Right lobe of liver (tissue), 6 donors: ENCODE measurements at regions not wholly inside any gene's neighbourhood (a gene's known extent, or its start where the extent isn't known, plus 50 kb on each side); places are given as distances from the start of the nearest gene placed in this dataset.

Source experiments
- ATAC-seq, 4 donors: fragments of 200-7000 bp; cut with Tn5 transposase; one replicate each; pipeline ENCODE4 v1.9.1; 2020; ENCODE audit warnings: mild to moderate bottlenecking in 4 of 4, moderate library complexity in 4 of 4
- DNase-seq, 3 donors: peaks; one replicate each; pipeline ENCODE4 v3.0.0-alpha.2; 2020
- H3K27ac ChIP-seq, 3 donors: fragments of 200-600 bp; one replicate each; pipeline ENCODE4 v1.8.0; 2022
- H3K27me3 ChIP-seq, 2 donors: fragments of 200-600 bp; one replicate each; pipeline ENCODE4 v1.8.0; 2022
- H3K36me3 ChIP-seq, 4 donors: fragments of 200-600 bp; sonication (generic) in 1 of 4; one replicate each; pipeline versions ENCODE4 v1.5.1 to v1.8.0; 2017 to 2022; ENCODE audit warnings: control low read depth in 1 of 4
- H3K4me1 ChIP-seq, 4 donors: fragments of 200-600 bp; sonication (generic) in 1 of 4; one replicate each; pipeline versions ENCODE4 v1.5.1 to v1.8.0; 2017 to 2022; ENCODE audit warnings: control low read depth in 1 of 4
- H3K4me3 ChIP-seq, 3 donors: fragments of 200-600 bp; one replicate each; pipeline ENCODE4 v1.8.0; 2022
- H3K9me3 ChIP-seq, 4 donors: fragments of 200-600 bp; sonication (generic) in 1 of 4; one replicate each; pipeline versions ENCODE4 v1.5.1 to v1.8.0; 2017 to 2022; ENCODE audit warnings: control low read depth in 1 of 4
- CTCF ChIP-seq, 4 donors: fragments of 200-600 bp in 3 of 4; fragments of 450-650 bp in 1 of 4; IDR thresholded peaks; one replicate each; pipeline versions ENCODE4 v1.5.1 to v1.8.0; 2016 to 2022; ENCODE audit warnings: antibody characterized with exemption in 4 of 4, mild to moderate bottlenecking in 2 of 4
- POLR2A ChIP-seq: fragments of 450-650 bp; IDR thresholded peaks from one replicate; pipeline ENCODE4 v1.6.1; 2017; ENCODE audit warnings: antibody characterized with exemption, mild to moderate bottlenecking
- WGBS: methylation state at CpG from one replicate; pipeline ENCODE4 v1.1.6; 2018; ENCODE audit warnings: low coverage, low lambda C conversion rate; ENCODE audit not compliant: insufficient coverage; ENCODE audit errors: missing lambda C conversion rate; 5-methylcytosine and 5-hydroxymethylcytosine counted together
- intact Hi-C, 2 donors: fragments of 100-400 bp; cut with DNase I; formaldehyde crosslinking; loops; one replicate each; pipeline versions ENCODE4 v1.11.2 to v1.14.1; 2022
- donor health status: DM: no; HTN: yes; CAD: no.
- donor health status: DM: no; HTN: no; CAD: no.
- donor health status: DM: no; HTN: no; CAD: no.
- donor health status: DM: no; HTN: yes; CAD: no.
- donor health status: DM: no; HTN: yes; CAD: no.

- WGBS: 22% methylated on average over 8 of the region's 8 CpGs
- DNase-seq: no peak
- peak in 3 of 4 donors; percentile 50 to 53 (median 52) for ATAC-seq
Measured at GRCh38 chr15:97745481-97746071, 214.9 kb upstream of the ARRDC4 start.

GRCh38 chr15:97747342-97747741, 213.2 kb upstream of the ARRDC4 start:
- no peaks in the 10 kb centered on the region for H3K27me3 ChIP-seq
- no peak overlapping the region for H3K27ac ChIP-seq
- ATAC-seq (no peak), DNase-seq (no peak)
- TF ChIP-seq CTCF (IDR thresholded peaks at IDR 0.05) (no peak), POLR2A (no peak)
- H3K4me3 ChIP-seq: no peak overlapping the region
- no peaks in the 10 kb centered on the region for H3K4me1 ChIP-seq
- intact Hi-C loops: no loop called here
- 41% methylated on average over 4 of the region's 5 CpGs for WGBS
- H3K9me3 ChIP-seq: no peaks in the 10 kb centered on the region
- H3K36me3 ChIP-seq: no peaks in the 10 kb centered on the region

More at GRCh38 chr15:97745481-97746071, 214.9 kb upstream of the ARRDC4 start:
- intact Hi-C loops: no loop called here
- no peak for TF ChIP-seq POLR2A
- peak; percentile 41 to 69 (median 55) for TF ChIP-seq CTCF (IDR thresholded peaks at IDR 0.05)
- H3K9me3 ChIP-seq: no peaks in the 10 kb centered on the region
- H3K36me3 ChIP-seq: no peaks in the 10 kb centered on the region
- no peak overlapping the region for H3K27ac ChIP-seq
- H3K4me1 ChIP-seq: no peaks in the 10 kb centered on the region
- H3K4me3 ChIP-seq: no peak overlapping the region
- no peaks in the 10 kb centered on the region for H3K27me3 ChIP-seq

GRCh38 chr15:97748576-97748975, 211.9 kb upstream of the ARRDC4 start:
- Histone ChIP-seq H3K36me3 (no peaks in the 10 kb centered on the region), H3K27ac (no peak overlapping the region), H3K27me3 (no peaks in the 10 kb centered on the region), H3K4me3 (no peak overlapping the region), H3K9me3 (no peaks in the 10 kb centered on the region), H3K4me1 (no peaks in the 10 kb centered on the region)
- ATAC-seq (no peak), DNase-seq (no peak)
- 75% methylated on average over 3 of the region's 5 CpGs for WGBS
- no peak for TF ChIP-seq POLR2A
- no peak for TF ChIP-seq CTCF (IDR thresholded peaks at IDR 0.05)
- intact Hi-C loops: no loop called here

GRCh38 chr15:97750060-97750459, 210.4 kb upstream of the ARRDC4 start:
- H3K9me3 ChIP-seq: no peaks in the 10 kb centered on the region
- no peak for DNase-seq
- no peak overlapping the region for H3K27ac ChIP-seq
- H3K27me3 ChIP-seq: no peaks in the 10 kb centered on the region
- no peaks in the 10 kb centered on the region for H3K4me1 ChIP-seq
- intact Hi-C loops: no loop called here
- ATAC-seq: no peak
- WGBS: 44% methylated on average over 5 of the region's 7 CpGs
- TF ChIP-seq CTCF (IDR thresholded peaks at IDR 0.05) (no peak), POLR2A (no peak)
- H3K36me3 ChIP-seq: no peaks in the 10 kb centered on the region
- no peak overlapping the region for H3K4me3 ChIP-seq

- DNase-seq: no peak
- TF ChIP-seq CTCF (IDR thresholded peaks at IDR 0.05): no peak
- no peak for TF ChIP-seq POLR2A
- Histone ChIP-seq H3K36me3 (no peaks in the 10 kb centered on the region), H3K27ac (no peak overlapping the region), H3K9me3 (no peaks in the 10 kb centered on the region), H3K27me3 (no peaks in the 10 kb centered on the region), H3K4me1 (no peaks in the 10 kb centered on the region), H3K4me3 (peak overlapping the region in 1 of 3 donors; percentile 22)
- WGBS: 33% methylated on average over 1 of the region's 1 CpG
- intact Hi-C loops: no loop called here
- ATAC-seq: peak; percentile 63 to 92 (median 83)
Measured at GRCh38 chr15:97755726-97756125, 204.8 kb upstream of the ARRDC4 start.
